ENCODE measurements at regions not wholly inside any gene's neighbourhood (a gene's known extent, or its start where the extent isn't known, plus 50 kb on each side); places are given as distances from the start of the nearest gene placed in this dataset.
A peak's percentile ranks its signal among the peaks of the same experiment; 100 is the strongest.

GRCh38 chr10:130338636-130339024 is 202.4 kb downstream of the GLRX3 start:
- no peak for DNase-seq (ENCODE audit: extremely low spot score)
- no peak for TF ChIP-seq SP1 (IDR thresholded peaks at IDR 0.05)
- no peak for TF ChIP-seq PKNOX1 (IDR thresholded peaks at IDR 0.05)
- TF ChIP-seq SUZ12 (IDR thresholded peaks at IDR 0.05) = no peak
- no peak for TF ChIP-seq FOXM1 (IDR thresholded peaks at IDR 0.05; ENCODE audit: borderline replicate concordance)
- no peak for TF ChIP-seq FOXK2 (IDR thresholded peaks at IDR 0.05)
- no peak for TF ChIP-seq TARDBP (IDR thresholded peaks at IDR 0.05)
- no peak for TF ChIP-seq L3MBTL2 (conservative IDR thresholded peaks at IDR 0.05)
- TF ChIP-seq ARNT (IDR thresholded peaks at IDR 0.05) = no peak
- no peak for TF ChIP-seq ZNF384 (IDR thresholded peaks at IDR 0.05)
- TF ChIP-seq CTBP1 (IDR thresholded peaks at IDR 0.05; ENCODE audit: borderline replicate concordance) = no peak
- TF ChIP-seq BHLHE40 (IDR thresholded peaks at IDR 0.05; ENCODE audit: borderline replicate concordance) = no peak
- no peak for TF ChIP-seq HDGF (IDR thresholded peaks at IDR 0.05; ENCODE audit: borderline replicate concordance)
- no peak for TF ChIP-seq ELF4 (IDR thresholded peaks at IDR 0.05)
- POLR2A ChIA-PET = no interaction called here
- CTCF ChIA-PET = no interaction called here

- TF ChIP-seq FOXK2 (IDR thresholded peaks at IDR 0.05) (no peak), ZNF384 (IDR thresholded peaks at IDR 0.05) (no peak), LEF1 (IDR thresholded peaks at IDR 0.05; ENCODE audit: borderline replicate concordance) (no peak), L3MBTL2 (conservative IDR thresholded peaks at IDR 0.05) (no peak), TARDBP (IDR thresholded peaks at IDR 0.05) (no peak), SP1 (IDR thresholded peaks at IDR 0.05) (no peak), FOXM1 (IDR thresholded peaks at IDR 0.05; ENCODE audit: borderline replicate concordance) (no peak), SUZ12 (IDR thresholded peaks at IDR 0.05) (no peak), ARNT (IDR thresholded peaks at IDR 0.05) (no peak), PKNOX1 (IDR thresholded peaks at IDR 0.05) (no peak)
- POLR2A ChIA-PET = no interaction called here
- no peak for DNase-seq (ENCODE audit: extremely low spot score)
- CTCF ChIA-PET = no interaction called here
Measured at GRCh38 chr10:130339091-130339490, 202.9 kb downstream of the GLRX3 start.

GRCh38 chr10:130339911-130340310 is 203.7 kb downstream of the GLRX3 start:
- no peak for TF ChIP-seq FOXM1 (IDR thresholded peaks at IDR 0.05; ENCODE audit: borderline replicate concordance)
- no peak for TF ChIP-seq SP1 (IDR thresholded peaks at IDR 0.05)
- ChIA-PET CTCF (no interaction called here), POLR2A (no interaction called here)
- DNase-seq (ENCODE audit: extremely low spot score) = no peak

GRCh38 chr10:130340816-130341215 is 204.6 kb downstream of the GLRX3 start:
- POLR2A ChIA-PET = no interaction called here
- DNase-seq (ENCODE audit: extremely low spot score) = no peak
- TF ChIP-seq HDGF (IDR thresholded peaks at IDR 0.05; ENCODE audit: borderline replicate concordance) (no peak), FOXK2 (IDR thresholded peaks at IDR 0.05) (no peak), TARDBP (IDR thresholded peaks at IDR 0.05) (no peak), FOXM1 (IDR thresholded peaks at IDR 0.05; ENCODE audit: borderline replicate concordance) (no peak), PKNOX1 (IDR thresholded peaks at IDR 0.05) (no peak), ZNF384 (IDR thresholded peaks at IDR 0.05) (no peak), FOXA1 (IDR thresholded peaks at IDR 0.05) (no peak), SP1 (IDR thresholded peaks at IDR 0.05) (no peak), ARNT (IDR thresholded peaks at IDR 0.05) (no peak), BHLHE40 (IDR thresholded peaks at IDR 0.05; ENCODE audit: borderline replicate concordance) (no peak), CTBP1 (IDR thresholded peaks at IDR 0.05; ENCODE audit: borderline replicate concordance) (no peak), ELF4 (IDR thresholded peaks at IDR 0.05) (no peak), LEF1 (IDR thresholded peaks at IDR 0.05; ENCODE audit: borderline replicate concordance) (no peak), NFRKB (IDR thresholded peaks at IDR 0.05) (no peak), L3MBTL2 (conservative IDR thresholded peaks at IDR 0.05) (no peak), SUZ12 (IDR thresholded peaks at IDR 0.05) (no peak)
- CTCF ChIA-PET = no interaction called here

- POLR2A ChIA-PET = no interaction called here
- CTCF ChIA-PET = no interaction called here
- peak; percentile 63 for DNase-seq (ENCODE audit: extremely low spot score)
- no peak for TF ChIP-seq ARNT (IDR thresholded peaks at IDR 0.05)
- no peak for TF ChIP-seq FOXK2 (IDR thresholded peaks at IDR 0.05)
- TF ChIP-seq SP1 (IDR thresholded peaks at IDR 0.05) = no peak
- no peak for TF ChIP-seq TARDBP (IDR thresholded peaks at IDR 0.05)
- TF ChIP-seq PKNOX1 (IDR thresholded peaks at IDR 0.05) = no peak
- TF ChIP-seq NFRKB (IDR thresholded peaks at IDR 0.05) = no peak
- TF ChIP-seq FOXM1 (IDR thresholded peaks at IDR 0.05; ENCODE audit: borderline replicate concordance) = no peak
- TF ChIP-seq ELF4 (IDR thresholded peaks at IDR 0.05) = no peak
- TF ChIP-seq BHLHE40 (IDR thresholded peaks at IDR 0.05; ENCODE audit: borderline replicate concordance) = no peak
- no peak for TF ChIP-seq SUZ12 (IDR thresholded peaks at IDR 0.05)
- TF ChIP-seq CTBP1 (IDR thresholded peaks at IDR 0.05; ENCODE audit: borderline replicate concordance) = no peak
- no peak for TF ChIP-seq FOXA1 (IDR thresholded peaks at IDR 0.05)
- no peak for TF ChIP-seq HDGF (IDR thresholded peaks at IDR 0.05; ENCODE audit: borderline replicate concordance)
- TF ChIP-seq L3MBTL2 (conservative IDR thresholded peaks at IDR 0.05) = no peak
- no peak for TF ChIP-seq ZNF384 (IDR thresholded peaks at IDR 0.05)
- TF ChIP-seq LEF1 (IDR thresholded peaks at IDR 0.05; ENCODE audit: borderline replicate concordance) = no peak
Measured at GRCh38 chr10:130341356-130341755, 205.2 kb downstream of the GLRX3 start.

- no peak for DNase-seq (ENCODE audit: extremely low spot score)
- CTCF ChIA-PET = no interaction called here
- TF ChIP-seq FOXM1 (IDR thresholded peaks at IDR 0.05; ENCODE audit: borderline replicate concordance) (no peak), NFRKB (IDR thresholded peaks at IDR 0.05) (no peak), TARDBP (IDR thresholded peaks at IDR 0.05) (no peak), SUZ12 (IDR thresholded peaks at IDR 0.05) (no peak), ZNF384 (IDR thresholded peaks at IDR 0.05) (no peak), SP1 (IDR thresholded peaks at IDR 0.05) (no peak), ELF4 (IDR thresholded peaks at IDR 0.05) (no peak), LEF1 (IDR thresholded peaks at IDR 0.05; ENCODE audit: borderline replicate concordance) (no peak), L3MBTL2 (conservative IDR thresholded peaks at IDR 0.05) (no peak), PKNOX1 (IDR thresholded peaks at IDR 0.05) (no peak), ARNT (IDR thresholded peaks at IDR 0.05) (no peak), FOXK2 (IDR thresholded peaks at IDR 0.05) (no peak), HDGF (IDR thresholded peaks at IDR 0.05; ENCODE audit: borderline replicate concordance) (no peak), CTBP1 (IDR thresholded peaks at IDR 0.05; ENCODE audit: borderline replicate concordance) (no peak), BHLHE40 (IDR thresholded peaks at IDR 0.05; ENCODE audit: borderline replicate concordance) (no peak), FOXA1 (IDR thresholded peaks at IDR 0.05) (no peak)
- POLR2A ChIA-PET = no interaction called here
Measured at GRCh38 chr10:130345728-130346127, 209.5 kb downstream of the GLRX3 start.

Measured in HEK293T (cell line).